Amniotic stem cell (primary cell): ENCODE measurements at regions not wholly inside any gene's neighbourhood (a gene's known extent, or its start where the extent isn't known, plus 50 kb on each side); places are given as distances from the start of the nearest gene placed in this dataset.

Source experiments
- DNase-seq: peaks from one replicate; lab custom pipeline; 2025; lab: John Stamatoyannopoulos, UW

- no peak for DNase-seq
Observed at GRCh38 chr2:150617351-150617978, 130.0 kb upstream of the RND3 start.

DNA sequence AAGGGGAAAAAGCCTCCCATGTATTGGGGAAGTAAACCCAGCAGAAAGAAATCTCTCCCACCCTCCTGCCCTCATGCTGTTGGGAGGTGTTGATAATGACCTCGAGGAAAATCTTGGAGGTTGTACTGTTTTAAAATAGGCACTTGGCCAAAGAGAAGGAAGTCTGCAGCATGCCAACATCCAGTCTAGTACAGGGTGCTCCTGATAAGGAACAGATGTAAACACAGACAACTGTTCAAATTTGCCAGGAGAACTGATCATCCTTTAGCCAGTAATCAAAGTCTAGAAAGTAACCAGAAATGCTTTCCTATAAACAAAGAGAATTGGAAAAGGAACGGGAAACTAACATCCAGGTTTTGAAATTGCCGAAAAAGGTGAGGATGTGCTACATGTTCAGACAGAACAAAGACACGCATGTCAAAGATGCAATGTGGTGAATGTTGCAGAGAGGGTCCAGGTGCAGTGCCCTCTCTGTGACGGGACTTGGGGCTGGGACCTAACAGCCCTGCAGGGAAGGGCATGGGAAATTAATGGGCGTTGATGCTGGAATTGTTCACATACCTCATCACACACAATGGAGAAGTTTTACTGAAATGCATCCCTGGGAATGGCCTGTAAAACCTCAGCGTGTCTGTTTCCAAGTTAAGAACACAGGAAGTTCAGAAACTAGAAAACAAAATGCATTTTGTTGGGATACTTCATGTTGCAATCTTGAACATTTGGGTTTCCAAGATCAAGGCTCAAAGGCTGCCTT, 125.7 kb upstream of the RND3 start:
- no peak for DNase-seq

- DNase-seq, result no peak
Observed at GRCh38 chr2:150610670-150611279, 123.3 kb upstream of the RND3 start.

GRCh38 chr2:150609831-150610582, 122.5 kb upstream of the RND3 start:
- no peak for DNase-seq

DNA sequence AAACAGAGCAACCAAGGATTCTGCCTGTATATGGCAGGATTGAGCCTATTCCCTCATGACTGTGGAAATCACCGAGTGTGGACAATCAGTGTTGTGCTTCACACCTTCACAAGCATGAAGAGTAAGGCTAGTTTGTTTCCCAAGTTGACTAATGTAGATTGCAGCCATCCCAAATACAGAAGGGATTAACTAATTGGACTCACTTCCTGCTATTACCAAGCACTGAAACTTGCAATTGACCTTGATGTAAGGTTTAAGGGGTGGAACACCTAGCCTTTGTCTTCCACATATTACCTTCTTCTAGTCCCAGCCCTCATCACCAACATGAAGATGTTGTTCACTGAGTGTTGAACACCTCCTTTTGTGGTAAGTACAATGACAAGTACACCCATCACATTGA, 120.9 kb upstream of the RND3 start:
- DNase-seq, result no peak

DNA sequence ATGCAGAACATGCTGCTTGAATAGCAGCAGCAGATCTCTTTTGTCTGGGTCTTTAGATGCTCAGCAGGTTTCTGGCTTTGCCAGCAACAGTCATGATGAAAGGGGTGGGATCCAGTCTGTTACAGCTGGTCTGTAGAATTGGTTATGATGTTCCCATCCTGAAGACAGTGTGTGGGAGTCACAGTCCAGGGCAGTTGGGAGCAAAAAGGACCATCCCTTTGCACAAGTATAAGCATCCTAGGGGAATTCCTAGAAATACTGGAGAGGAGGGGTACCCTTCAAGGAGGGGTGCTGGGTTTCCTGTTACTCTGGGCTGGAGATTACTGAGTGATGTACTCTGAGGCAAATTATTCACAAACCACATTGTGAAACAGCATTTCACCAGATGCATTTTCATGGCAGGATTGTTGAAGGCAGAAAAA, 119.9 kb upstream of the RND3 start:
- no peak for DNase-seq

DNA sequence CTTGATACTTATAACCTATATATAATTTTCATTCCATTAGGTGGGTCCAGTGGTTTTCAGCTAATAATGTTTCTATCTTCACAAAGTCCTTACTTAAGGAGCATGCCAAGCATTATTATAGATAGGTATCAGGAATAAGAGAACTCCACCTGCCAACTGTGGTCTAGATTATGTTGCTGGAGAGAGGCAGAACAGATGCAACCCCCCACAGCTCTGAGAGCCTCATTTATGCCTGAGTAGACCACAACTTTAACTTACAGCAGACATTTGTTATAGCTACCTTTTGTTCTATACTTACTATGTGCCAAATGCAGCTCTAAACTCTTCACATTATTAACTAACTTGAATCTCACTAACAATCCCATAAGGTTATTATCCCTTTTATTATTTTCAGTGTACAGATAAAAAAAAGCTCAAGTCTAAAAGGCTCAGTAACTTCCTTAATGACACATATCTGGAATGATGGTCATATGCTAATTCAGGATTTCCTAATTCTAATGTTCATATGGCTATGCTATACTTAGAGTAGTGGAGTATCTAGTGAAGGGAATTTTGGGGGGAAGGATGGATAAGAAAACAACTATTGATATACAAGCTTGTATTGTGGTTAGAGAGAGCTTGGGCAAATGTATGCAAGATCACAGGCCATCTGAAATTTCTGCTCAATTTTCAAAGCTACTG, 119.1 kb upstream of the RND3 start:
- no peak for DNase-seq

DNA sequence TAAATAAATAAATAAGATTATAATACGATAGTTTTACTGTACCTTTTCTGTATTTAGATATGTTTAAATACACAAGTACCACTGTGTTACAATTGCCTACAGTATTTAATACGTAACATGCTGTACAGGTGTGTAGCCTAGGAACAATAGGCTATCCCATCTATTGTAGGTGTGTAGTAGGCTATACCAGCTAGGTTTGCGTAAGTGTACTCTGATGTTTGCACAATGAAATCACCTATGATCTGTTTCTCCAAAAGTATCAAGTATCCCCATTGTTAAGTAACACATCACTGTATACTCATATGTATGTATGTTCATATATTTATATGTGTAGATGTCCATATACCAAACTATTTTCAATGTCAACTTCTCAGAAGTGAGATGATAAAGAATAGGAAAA, 118.2 kb upstream of the RND3 start:
- DNase-seq, result no peak

- DNase-seq, result no peak
Observed at GRCh38 chr2:150601280-150602038, 114.0 kb upstream of the RND3 start.

DNA sequence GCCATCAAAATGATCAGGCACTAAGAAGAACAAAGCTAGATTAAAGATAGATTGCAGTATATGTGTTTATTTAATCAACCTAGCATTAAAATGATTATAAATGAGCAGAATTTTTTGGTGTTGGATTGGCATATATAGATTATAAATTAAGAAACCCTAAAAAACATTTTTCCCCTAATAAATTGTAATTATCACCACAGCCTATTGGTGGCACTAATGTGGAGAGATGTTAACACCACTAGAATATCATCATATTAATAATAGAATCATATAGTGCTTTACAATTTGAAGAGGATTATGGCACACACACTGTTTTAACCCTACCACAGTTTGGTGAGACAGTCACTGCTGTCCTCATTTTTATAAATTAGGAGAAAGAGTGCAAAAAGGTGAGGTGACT, 112.4 kb upstream of the RND3 start:
- no peak for DNase-seq

GRCh38 chr2:150598383-150598782, 110.9 kb upstream of the RND3 start:
- DNase-seq, result no peak

DNA sequence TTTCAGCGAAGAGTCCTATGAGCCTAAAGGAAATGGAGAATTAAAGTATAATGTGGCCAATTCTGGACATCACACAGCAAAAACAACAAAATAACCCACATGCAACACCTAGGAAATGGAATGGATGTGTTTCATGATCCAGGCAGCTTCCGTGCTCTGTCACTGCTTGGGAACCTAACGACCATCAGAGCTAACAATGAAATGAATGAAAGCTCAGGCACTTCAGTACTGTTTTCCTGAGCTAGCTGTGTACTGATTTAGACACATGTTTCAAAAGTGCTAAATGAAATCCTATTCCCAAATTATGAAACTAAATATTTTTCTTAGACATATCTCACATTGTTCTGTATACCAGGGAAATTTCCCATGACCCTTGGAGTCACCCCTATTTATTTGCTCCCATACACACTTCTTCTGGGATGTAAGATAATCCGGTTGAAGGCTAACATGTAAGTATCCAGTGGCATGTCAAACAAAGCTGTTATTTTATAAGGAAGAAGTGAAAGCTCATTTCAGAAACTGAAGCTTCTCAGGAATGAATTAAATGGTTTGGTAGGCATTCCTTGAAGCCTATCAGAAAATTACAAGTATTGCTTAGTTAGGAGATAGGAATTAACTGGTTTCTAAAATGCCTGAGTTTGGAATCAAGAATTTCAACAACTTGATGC, 108.5 kb upstream of the RND3 start:
- DNase-seq, result no peak

DNA sequence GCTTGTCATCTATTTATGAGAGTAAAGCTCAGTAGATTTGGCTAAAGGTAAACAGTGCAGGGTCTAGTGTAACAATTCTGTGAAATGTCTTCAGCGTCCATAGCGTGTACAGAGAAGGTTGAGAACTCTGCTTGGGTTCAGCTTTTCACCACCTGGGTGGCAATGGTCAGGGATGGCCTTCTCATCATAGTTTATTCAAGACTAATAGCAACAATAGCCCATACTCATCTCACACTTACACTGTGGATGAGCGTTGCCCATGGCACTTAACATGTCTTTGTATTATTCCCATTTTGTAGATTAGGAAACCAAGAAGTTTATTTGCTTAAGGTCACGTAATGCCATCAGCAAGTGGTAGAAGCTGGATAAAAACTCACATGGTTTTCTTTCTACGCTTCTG, 106.8 kb upstream of the RND3 start:
- no peak for DNase-seq

DNA sequence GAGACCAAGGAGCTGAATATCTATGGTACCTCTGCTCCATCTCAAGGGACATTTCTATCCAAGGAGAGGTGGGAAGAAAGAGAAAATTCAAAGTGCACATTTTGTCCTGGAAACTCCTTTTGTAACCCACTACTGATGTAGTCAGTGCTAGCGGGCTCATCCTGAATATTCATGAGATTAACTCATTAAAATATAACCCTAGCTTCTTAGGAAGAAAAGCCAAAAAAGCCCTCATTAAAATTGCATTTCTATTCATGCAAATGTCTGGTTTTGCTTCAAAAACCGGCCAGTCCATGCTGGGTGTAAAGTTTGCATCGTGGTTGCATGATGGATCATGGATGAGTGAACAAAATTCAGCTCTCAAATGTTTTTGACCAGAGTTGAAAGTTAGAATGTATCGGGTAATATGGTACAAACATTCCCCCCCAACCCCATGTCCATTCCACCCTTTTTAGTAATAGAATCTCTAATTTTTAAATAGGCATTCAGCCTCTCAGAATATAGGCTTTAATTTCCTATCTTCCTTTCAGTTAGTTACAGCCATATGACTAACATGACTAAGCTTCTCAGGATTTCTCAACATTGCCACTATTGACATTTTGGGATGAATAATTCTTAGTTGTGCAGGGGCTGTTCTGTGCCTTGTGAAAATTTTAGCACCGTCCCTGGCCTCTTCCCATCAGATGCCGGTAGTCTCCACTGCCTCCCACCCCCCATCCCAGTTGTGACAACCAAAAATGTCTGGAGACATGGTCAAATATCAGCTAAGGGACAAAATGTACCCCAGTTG, 104.2 kb upstream of the RND3 start:
- DNase-seq, result no peak

DNA sequence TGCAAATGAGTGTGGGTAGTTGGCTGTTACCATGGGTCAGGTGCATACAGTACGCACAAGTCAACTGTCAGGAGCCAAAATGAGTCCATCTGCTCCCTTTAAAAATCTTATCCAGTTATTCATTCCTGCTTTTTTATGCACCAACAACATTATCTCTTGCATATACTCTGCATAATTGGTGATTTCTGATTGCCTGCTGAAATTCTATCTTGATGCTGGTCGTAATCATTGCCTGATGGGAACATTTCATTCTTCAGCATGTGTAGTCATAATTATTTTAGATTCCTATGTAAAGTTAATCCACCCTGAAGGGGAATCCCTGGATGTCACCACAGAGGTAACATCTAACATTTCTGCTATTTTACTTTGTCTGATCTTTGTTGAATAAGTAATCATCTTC, 102.2 kb upstream of the RND3 start:
- no peak for DNase-seq

DNA sequence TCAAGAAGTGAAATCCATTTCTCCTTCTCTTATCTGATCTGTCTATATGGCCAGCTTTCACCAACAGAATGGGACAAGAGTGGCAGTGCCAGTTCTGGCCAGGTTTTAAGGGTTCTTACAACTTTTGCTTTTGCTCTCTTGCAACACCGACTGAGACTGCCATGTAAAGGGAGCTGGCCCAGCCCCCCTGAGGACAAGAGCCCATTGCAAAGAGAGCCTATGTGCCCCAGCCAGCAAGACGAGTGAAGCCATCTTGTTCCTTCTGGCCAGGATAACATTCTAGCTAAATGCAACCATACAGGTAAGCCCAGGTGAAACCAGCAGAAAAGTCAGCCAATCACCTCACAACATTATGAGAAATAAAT, 101.0 kb upstream of the RND3 start:
- DNase-seq, result no peak

- DNase-seq, result no peak
Observed at GRCh38 chr2:150587547-150588505, 100.4 kb upstream of the RND3 start.

DNA sequence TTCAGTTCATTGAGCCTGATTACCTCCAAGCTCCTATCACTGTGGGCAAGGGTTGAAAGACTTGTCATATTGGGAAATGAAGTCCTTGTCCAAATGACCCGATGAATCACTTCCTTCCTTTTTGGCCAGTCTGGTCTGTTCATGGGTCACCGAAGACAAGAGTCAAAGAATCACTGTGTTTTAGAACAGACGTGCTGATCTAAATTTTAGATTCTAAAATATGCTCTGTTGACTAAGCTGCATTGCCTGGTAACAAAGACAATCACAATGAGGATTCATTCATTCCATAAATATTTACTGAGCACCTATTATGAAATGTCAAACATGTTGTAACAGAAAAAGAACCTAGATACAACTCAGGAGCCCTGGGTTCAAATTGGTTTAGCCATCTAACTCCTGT, 99.4 kb upstream of the RND3 start:
- no peak for DNase-seq
